ENCODE measurements at regions not wholly inside any gene's neighbourhood (a gene's known extent, or its start where the extent isn't known, plus 50 kb on each side); places are given as distances from the start of the nearest gene placed in this dataset.

DNA sequence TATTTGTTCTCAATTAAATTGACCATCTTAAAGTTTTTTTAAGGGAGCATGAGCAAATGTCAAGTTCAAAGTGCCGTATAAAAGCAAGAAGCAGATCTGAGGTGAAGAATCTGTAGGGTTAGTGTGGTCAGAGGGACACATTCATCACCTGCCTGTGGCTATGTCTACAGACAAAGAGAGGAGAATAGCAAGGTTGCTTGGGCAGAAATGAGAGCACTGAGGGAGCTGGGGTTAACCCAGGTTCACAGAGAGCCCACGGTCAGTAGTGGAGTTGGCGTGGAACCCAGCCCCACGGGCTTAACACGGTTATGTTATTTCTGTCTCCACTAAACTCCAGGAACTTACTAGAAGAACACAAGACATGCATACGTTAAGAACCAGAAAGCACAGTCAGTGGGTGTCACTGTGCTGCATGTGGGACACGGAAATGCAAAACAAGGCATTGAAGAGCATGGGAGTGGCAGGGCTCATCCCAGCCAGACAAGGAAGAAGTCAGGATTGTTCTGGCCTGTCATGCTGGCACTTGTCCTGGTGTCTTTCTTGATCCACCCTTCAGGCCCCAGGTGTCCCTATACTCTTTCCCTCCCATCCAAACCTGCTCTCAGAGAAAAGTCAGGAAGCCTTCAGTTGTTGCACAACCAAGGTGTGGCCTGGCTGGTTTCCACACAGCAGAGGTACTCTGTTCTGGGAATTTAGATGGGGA is 95.5 kb upstream of the IVNS1ABP start:
- TF ChIP-seq RARB (CRISPR knock-in tag; IDR thresholded peaks at IDR 0.05) = no peak
- TF ChIP-seq ZC3H10 (CRISPR knock-in tag; IDR thresholded peaks at IDR 0.05) = no peak
- TF ChIP-seq ZFP30 (CRISPR knock-in tag; IDR thresholded peaks at IDR 0.05) = no peak
- no peak for TF ChIP-seq CSDC2 (CRISPR knock-in tag; IDR thresholded peaks at IDR 0.05)
- no peak for TF ChIP-seq ZNF70 (CRISPR knock-in tag; IDR thresholded peaks at IDR 0.05)

Measured in SK-N-SH treated with all-trans-retinoic acid at 6 μM for 48 hours (cell line).